PC-3 (cell line): ENCODE measurements at regions not wholly inside any gene's neighbourhood (a gene's known extent, or its start where the extent isn't known, plus 50 kb on each side); places are given as distances from the start of the nearest gene placed in this dataset.

Experiments used
- ATAC-seq: fragments of 200-7000 bp; cut with Tn5 transposase; 2 replicates; pipeline ENCODE4 v1.9.1; 2020; ENCODE audit warnings: mild to moderate bottlenecking, moderate library complexity
- BruUV-seq: library from RNA; stranded (reverse); fragments of 400-500 nt; replicated peaks from 2 replicates; lab custom pipeline; 2021; lab: Mats Ljungman, UMichigan
- CTCF ChIA-PET: fragments of 300-600 bp; sonication (Branson Sonifier 250); formaldehyde crosslinking; loops from one replicate; lab custom pipeline; 2022; ENCODE audit warnings: antibody characterized with exemption; lab: Charles Lee
- POLR2A ChIA-PET: fragments of 300-600 bp; sonication (Branson Sonifier 250); formaldehyde crosslinking; loops from one replicate; lab custom pipeline; 2022; ENCODE audit warnings: antibody characterized with exemption; ENCODE audit not compliant: unreplicated experiment; lab: Charles Lee
- DNase-seq: peaks from one replicate; pipeline ENCODE4 v3.0.0-alpha.2; 2015
- H2AFZ ChIP-seq: fragments of 300-600 bp; sonication (generic); 2 replicates; pipeline ENCODE4 v1.6.0; 2016; ENCODE audit warnings: antibody characterized with exemption, low read length
- H3F3A ChIP-seq: fragments of 300-600 bp; sonication (generic); one replicate; pipeline ENCODE4 v1.6.0; 2017; ENCODE audit warnings: antibody characterized with exemption, low read length, control low read depth, mild to moderate bottlenecking; ENCODE audit not compliant: unreplicated experiment
- H3K27ac ChIP-seq: fragments of 300-600 bp; sonication (generic); 2 replicates; pipeline ENCODE4 v1.5.1; 2016; ENCODE audit warnings: mild to moderate bottlenecking, low read length
- H3K27me3 ChIP-seq: fragments of 300-600 bp; sonication (generic); 2 replicates; pipeline ENCODE4 v1.6.1; 2016; ENCODE audit warnings: low read length, mixed read lengths
- H3K36me3 ChIP-seq: fragments of 300-600 bp; sonication (generic); 2 replicates; pipeline ENCODE4 v1.6.1; 2016; ENCODE audit warnings: low read depth, mixed run types, low read length, mixed read lengths
- H3K4me1 ChIP-seq: fragments of 300-600 bp; sonication (generic); 2 replicates; pipeline ENCODE4 v1.5.1; 2016; ENCODE audit warnings: low read length; ENCODE audit not compliant: insufficient read depth
- H3K4me2 ChIP-seq: fragments of 300-600 bp; sonication (generic); 2 replicates; pipeline ENCODE4 v1.6.0; 2016; ENCODE audit warnings: low read length
- H3K4me3 ChIP-seq: fragments of 300-600 bp; sonication (generic); 2 replicates; pipeline ENCODE4 v1.5.1; 2016; ENCODE audit warnings: mild to moderate bottlenecking, low read length, mixed read lengths
- H3K79me2 ChIP-seq: fragments of 300-600 bp; sonication (generic); 2 replicates; pipeline ENCODE4 v1.6.1; 2017; ENCODE audit warnings: low read length, mixed read lengths
- H3K9ac ChIP-seq: fragments of 300-600 bp; sonication (generic); 2 replicates; pipeline ENCODE4 v1.6.0; 2016; ENCODE audit warnings: mild to moderate bottlenecking, low read length
- H3K9me2 ChIP-seq: fragments of 300-600 bp; sonication (generic); replicated peaks from 2 replicates; pipeline ENCODE4 v1.6.1; 2016; ENCODE audit warnings: mixed run types, low read length, mixed read lengths
- H3K9me3 ChIP-seq: fragments of 300-600 bp; sonication (generic); 2 replicates; pipeline ENCODE4 v1.6.1; 2016; ENCODE audit warnings: low read length, mixed read lengths
- H4K20me1 ChIP-seq: fragments of 300-600 bp; sonication (generic); 2 replicates; pipeline ENCODE4 v1.6.1; 2016; ENCODE audit warnings: low read length, mixed read lengths
- CTCF ChIP-seq: fragments of 300-600 bp; sonication (generic); conservative IDR thresholded peaks from 2 replicates; pipeline ENCODE4 v1.5.1; 2017; ENCODE audit warnings: antibody characterized with exemption, low read depth, mild to moderate bottlenecking, low read length
- EZH2 ChIP-seq: fragments of 300-600 bp; sonication (generic); IDR thresholded peaks from one replicate; pipeline ENCODE4 v1.6.1; 2017; ENCODE audit warnings: antibody characterized with exemption, mild to moderate bottlenecking, low read length; ENCODE audit not compliant: unreplicated experiment
- EZH2phosphoT487 ChIP-seq: fragments of 300-600 bp; sonication (generic); IDR thresholded peaks from 2 replicates; pipeline ENCODE4 v1.6.1; 2018; ENCODE audit warnings: mild to moderate bottlenecking, antibody characterized with exemption, low read length, borderline replicate concordance
- intact Hi-C: fragments of 100-400 bp; cut with micrococcal nuclease; formaldehyde crosslinking; loops from 2 replicates; pipeline ENCODE4 v1.9.0; 2023

GRCh38 chr9:14023285-14023684 is 290.7 kb downstream of the NFIB start:
- ChIA-PET POLR2A (no interaction called here), CTCF (no interaction called here)
- no peaks in the 10 kb centered on the region for H3K9me3 ChIP-seq
- no peaks in the 10 kb centered on the region for H3K79me2 ChIP-seq
- H3K9ac ChIP-seq: no peak overlapping the region
- no peak overlapping the region for H2AFZ ChIP-seq
- ATAC-seq (no peak), DNase-seq (no peak)
- H3K9me2 ChIP-seq: no peaks in the 10 kb centered on the region
- H3K27me3 ChIP-seq: no peaks in the 10 kb centered on the region
- TF ChIP-seq EZH2 (no peak), EZH2phosphoT487 (no peak), CTCF (no peak)
- no TSS peak for BruUV-seq
- no peaks in the 10 kb centered on the region for H3K36me3 ChIP-seq
- no peak overlapping the region for H3K4me2 ChIP-seq
- H3K27ac ChIP-seq: no peak overlapping the region
- intact Hi-C loops: no loop called here
- no peaks in the 10 kb centered on the region for H3F3A ChIP-seq
- H3K4me1 ChIP-seq: peaks cover 15% of the 10 kb centered on the region
- H4K20me1 ChIP-seq: no peaks in the 10 kb centered on the region
- no peak overlapping the region for H3K4me3 ChIP-seq

GRCh38 chr9:14021871-14022525 is 291.9 kb downstream of the NFIB start:
- no peaks in the 10 kb centered on the region for H3K27me3 ChIP-seq
- no TSS peak for BruUV-seq
- H3K4me3 ChIP-seq: no peak overlapping the region
- no peak overlapping the region for H3K4me2 ChIP-seq
- no peaks in the 10 kb centered on the region for H3K9me3 ChIP-seq
- no peak for TF ChIP-seq EZH2
- no peak for TF ChIP-seq CTCF
- TF ChIP-seq EZH2phosphoT487: no peak
- H3F3A ChIP-seq: no peaks in the 10 kb centered on the region
- intact Hi-C loops: no loop called here
- ATAC-seq (no peak), DNase-seq (no peak)
- no peak overlapping the region for H3K27ac ChIP-seq
- no peaks in the 10 kb centered on the region for H4K20me1 ChIP-seq
- ChIA-PET POLR2A (no interaction called here), CTCF (no interaction called here)
- H3K9ac ChIP-seq: no peak overlapping the region
- peaks cover 10% of the 10 kb centered on the region for H3K4me1 ChIP-seq
- H3K36me3 ChIP-seq: no peaks in the 10 kb centered on the region
- no peak overlapping the region for H2AFZ ChIP-seq
- no peaks in the 10 kb centered on the region for H3K9me2 ChIP-seq
- H3K79me2 ChIP-seq: no peaks in the 10 kb centered on the region

GRCh38 chr9:14018081-14018480 is 295.9 kb downstream of the NFIB start:
- Histone ChIP-seq H3K4me1 (peaks cover 6% of the 10 kb centered on the region; the same call in 1 of the 2 replicates), H2AFZ (no peak overlapping the region), H3K36me3 (no peaks in the 10 kb centered on the region), H3K4me2 (no peak overlapping the region), H3K9ac (no peak overlapping the region), H4K20me1 (no peaks in the 10 kb centered on the region), H3K9me2 (no peaks in the 10 kb centered on the region), H3K9me3 (no peaks in the 10 kb centered on the region), H3K27me3 (no peaks in the 10 kb centered on the region), H3K4me3 (no peak overlapping the region), H3F3A (no peaks in the 10 kb centered on the region), H3K79me2 (no peaks in the 10 kb centered on the region), H3K27ac (no peak overlapping the region)
- TF ChIP-seq CTCF (no peak), EZH2phosphoT487 (no peak), EZH2 (no peak)
- peak; percentile 59 for DNase-seq
- intact Hi-C loops: no loop called here
- peak; percentile 67 for ATAC-seq
- BruUV-seq: no TSS peak
- ChIA-PET POLR2A (interaction anchor here (0.6 kb wide), 1 partner anchor 44 kb away, joined by 16 read pairs; no protein-coding TSS in a partner anchor), CTCF (no interaction called here)
